ENCODE measurements at regions not wholly inside any gene's neighbourhood (a gene's known extent, or its start where the extent isn't known, plus 50 kb on each side); places are given as distances from the start of the nearest gene placed in this dataset.
"Not testable (repeated sequence)": the region's sequence is repeated elsewhere in the genome, so short reads cannot be mapped to it uniquely, and the experiment has no call there.

DNA sequence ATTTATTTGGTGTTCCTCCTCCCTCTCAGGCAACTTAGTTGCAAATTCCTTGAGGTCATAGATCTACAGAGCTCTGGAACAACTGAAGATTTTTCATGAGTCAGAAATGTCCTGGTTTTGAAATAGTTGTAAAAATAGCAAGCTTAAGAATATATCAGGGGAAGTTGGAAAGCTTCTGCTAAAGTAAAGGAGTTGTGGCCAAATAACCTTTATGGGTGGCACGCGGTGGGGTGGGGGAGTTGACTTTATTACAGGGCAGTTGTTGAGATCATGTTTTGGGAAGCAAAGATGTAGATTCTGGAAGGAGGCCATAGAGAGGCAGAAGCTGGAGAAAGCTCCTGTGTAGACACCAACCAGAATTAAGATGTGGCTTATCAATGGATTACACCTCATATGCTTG is 326.0 kb upstream of the MTPN start:
- peak; percentile 25 for DNase-seq

DNA sequence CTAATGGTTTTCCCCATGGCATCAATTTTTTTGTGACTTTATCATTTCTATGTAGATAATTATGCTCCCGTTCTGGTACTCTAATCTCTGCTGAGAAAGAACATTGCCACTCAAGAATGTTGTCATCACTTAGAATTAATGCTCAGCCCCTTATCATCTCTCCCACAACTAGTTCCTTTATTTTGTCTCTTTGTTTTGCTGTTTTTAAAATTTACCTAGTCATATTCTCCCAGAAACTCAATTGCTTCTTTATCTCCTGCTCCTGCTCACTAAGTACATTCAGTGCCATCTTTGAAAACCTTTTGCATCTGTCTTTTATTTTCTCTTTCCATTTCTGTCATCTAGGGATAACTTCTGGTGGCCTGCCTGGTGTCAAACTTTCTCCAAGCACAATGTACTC is 324.9 kb upstream of the MTPN start:
- DNase-seq, result peak; percentile 1

DNA sequence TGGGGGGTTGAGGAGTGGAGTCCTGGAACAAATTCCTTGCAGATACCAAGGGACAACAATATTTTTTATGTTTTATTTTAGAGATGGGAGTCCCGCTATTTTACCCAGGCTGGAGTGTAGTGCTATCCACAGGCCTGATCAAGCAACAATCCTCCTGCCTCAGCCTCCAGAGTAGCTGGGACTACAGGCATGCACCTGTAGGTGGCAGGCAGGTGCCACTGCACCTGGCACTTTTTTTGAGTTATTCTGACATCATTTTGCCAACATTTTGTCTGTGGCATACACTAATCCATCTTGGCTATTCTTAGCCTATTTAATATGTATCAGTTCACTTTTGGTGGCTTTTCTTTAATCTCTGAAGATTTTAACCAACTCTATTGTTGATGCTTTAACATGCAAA is 317.8 kb upstream of the MTPN start:
- DNase-seq, result no peak

DNA sequence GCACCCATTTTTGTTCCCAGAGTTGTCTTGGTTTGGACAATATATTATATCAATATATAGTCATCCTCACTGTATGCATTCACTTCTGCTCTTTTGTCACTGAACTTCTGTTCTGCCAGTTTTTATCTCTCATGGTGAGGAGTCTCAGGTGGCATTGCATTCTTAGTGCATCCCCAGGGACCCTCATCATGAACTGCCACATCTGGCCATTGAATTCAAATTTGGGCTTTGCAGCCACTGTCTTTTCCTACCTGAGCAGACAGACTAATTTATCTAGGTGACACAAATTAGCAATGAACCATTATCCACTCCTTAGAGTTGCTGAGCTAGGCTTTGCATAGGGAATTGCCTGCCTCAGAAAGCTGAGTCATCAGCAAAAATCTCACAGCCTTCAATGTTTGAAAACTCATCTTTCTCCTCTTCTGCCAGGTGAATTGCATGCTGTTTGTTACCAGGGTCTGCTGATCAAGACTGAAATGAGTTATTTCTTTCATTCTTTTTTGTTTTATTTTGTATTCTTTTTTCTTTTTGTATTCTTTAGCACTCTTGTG is 316.8 kb upstream of the MTPN start:
- DNase-seq, result no peak

DNA sequence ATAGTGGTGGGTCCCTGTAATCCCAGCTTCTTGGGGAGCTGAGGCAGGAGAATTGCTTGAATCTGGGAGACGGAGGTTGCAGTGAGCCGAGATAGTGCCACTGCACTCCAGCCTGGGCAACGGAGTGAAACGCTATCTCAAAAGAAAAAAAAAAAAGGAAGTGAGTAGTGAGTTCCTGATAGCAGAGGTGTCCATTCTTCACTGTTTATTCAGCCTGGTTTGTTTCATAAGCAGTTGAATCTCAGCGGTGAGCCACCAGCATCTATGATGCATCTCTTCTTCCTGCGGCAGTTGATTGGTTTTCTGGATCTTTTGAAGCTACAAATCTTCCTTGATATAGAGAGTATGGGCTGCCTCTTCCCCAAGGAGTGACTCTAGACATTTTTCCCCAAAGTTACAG is 316.1 kb upstream of the MTPN start:
- DNase-seq, result peak; percentile 51

DNA sequence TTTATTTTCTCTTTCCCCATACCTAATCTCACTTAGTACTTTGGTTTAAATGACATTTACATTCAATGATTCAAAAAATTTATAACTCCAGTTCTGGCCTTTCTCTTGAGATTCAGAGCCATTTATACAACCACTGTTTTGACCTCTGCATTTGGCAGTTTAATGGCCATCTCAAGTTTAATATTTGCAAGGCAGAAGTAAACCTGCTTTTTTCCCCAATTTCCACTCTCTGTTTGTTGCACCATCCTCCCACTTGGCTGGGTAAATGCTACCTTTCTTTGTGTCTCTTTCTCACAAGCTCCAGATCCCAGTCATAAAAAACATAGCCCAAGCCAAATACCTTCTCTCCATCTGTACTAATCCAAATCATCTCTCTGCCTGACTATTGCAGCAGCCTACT is 315.2 kb upstream of the MTPN start:
- no peak for DNase-seq

DNA sequence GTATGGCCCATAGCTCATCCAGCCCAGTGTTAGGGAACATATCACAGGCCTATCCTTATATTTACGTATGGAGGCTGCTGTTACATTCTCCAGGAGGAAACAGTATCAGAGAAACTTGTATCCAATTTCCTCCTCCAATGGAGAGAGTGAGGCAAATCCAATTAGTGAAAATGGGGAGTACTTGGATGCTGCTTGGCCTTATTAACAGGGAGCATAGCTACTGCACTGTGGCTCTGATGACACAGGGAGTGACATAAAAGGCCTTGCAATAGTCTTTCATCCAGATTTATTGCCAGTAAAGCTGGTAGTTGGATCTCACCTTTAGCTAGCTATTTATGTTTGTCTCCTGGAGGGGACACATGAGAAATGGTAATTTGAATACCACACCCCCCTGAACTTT is 313.2 kb upstream of the MTPN start:
- DNase-seq, result no peak

DNA sequence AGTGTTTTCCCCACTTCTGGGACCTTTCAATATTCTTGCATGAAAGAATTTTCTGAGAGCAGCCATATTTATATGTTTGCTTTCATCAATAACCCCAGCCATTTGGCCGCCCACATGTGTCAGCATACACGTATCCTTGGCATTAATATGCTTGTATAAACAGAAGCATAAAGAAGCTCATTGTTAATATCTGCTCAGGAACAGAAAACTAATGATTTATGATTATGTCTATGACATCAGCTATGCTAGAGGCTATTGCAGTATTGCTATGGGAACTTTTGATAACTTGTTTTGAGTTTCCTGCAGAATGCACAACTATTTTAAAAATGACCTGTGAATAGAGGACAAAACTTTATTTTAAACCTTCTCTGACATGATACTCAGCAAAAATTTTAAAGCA is 300.9 kb upstream of the MTPN start:
- DNase-seq, result no peak

DNA sequence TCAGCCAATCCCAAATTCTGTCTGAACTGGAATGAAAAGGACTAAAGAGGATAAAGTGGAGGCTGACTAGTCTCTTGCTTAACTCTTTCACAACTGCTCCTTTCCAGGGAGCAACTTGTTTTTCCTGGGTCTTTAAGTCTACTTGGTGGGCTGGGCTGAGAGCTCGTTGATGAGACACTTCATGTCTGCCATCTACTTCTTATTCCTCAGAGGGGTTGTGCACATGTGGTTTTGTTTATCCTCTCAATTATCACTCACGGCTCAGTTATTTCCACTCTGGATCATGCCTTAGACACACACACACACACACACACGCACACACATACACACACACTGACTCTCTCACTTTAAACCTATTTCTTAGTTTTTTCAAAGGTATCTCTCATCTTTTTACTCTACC is 298.6 kb upstream of the MTPN start:
- no peak for DNase-seq

DNA sequence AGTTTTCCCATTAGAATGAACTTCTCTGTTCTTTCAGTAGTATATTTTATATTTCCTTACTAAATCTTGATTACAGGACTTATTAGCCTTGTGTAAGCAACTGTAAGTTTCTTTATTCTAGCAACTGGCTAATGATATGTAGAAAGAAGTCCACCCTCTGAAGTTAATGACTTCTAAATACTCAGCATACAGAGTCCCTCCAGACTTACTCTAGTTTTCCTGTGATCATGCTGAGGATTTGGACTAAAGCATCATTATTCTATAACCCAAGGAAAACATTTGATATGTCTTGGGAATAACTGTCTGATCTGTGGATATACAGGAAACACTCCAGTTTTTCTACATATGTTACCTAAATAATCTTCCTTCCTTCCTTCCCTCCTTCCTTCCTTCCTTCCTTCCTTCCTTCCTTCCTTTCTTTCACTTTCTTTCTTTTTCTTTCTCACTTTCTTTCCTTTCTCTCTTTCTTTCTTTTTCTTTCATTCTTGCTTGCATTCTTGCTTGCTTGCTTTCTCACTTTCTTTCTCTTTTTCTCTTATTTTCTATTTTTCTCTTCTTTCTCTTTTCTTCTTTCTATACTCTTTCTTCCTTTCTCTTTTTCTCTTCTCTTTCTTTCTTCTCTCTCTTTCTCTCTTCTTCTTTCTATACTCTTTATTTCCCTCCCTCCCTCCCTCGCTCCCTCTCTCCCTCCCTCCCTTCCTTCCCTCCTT is 297.6 kb upstream of the MTPN start:
- no peak for DNase-seq

DNA sequence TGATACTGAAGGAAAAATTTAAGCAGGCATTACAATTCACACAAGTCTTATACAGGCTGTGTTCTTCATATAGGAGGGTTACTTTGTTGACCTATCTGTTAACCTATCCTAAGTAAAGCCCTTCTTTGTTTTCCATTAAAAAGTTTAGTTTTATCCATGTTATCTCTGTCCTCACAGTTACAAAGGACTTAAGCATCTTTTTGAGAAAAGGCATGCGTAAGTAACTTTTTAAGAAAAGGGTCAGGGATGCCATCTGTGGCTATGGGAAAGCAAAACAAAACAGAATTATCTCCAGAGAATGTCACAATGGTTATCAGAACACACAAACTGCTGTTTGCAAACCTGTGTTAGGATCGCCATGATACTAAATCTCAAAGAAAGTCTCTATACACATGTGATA is 295.8 kb upstream of the MTPN start:
- DNase-seq, result no peak

DNA sequence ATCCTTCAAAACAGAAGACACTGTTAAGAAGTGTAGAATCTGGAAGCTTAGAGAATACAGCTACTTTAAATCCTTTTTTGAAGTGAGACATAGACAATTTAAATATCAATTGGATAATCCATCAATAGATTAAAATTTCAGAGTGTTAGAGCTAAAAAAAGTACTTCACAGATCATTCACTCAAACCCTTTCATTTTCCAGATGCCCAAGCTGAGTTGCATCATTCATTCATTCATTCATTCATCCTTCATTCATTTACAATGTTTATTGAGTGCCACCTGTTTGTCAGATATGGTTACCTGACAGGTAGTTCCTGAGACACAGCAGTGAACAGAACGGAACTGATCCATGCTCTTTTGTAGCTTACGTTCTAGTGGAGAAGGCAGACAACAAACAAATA is 290.7 kb upstream of the MTPN start:
- no peak for DNase-seq

DNA sequence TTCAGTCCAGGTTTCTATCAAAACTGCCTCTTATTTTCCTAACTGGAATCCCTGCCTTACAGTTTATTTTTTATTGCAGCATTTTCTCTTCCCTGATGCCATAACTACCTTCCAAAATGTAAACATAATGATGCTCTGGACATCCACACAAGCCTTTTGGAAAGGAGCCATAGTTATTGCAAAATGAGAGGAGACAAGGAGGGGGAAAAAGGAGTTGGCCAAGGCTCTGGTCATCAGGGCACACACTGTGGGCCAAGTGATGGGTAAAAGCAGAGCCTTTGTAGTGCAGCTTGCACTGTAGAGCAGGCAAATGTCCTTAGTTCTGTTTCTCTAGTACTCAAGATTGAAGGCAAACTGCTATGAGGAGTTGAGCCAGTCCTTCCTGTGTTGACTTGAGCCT is 289.3 kb upstream of the MTPN start:
- DNase-seq, result no peak

DNA sequence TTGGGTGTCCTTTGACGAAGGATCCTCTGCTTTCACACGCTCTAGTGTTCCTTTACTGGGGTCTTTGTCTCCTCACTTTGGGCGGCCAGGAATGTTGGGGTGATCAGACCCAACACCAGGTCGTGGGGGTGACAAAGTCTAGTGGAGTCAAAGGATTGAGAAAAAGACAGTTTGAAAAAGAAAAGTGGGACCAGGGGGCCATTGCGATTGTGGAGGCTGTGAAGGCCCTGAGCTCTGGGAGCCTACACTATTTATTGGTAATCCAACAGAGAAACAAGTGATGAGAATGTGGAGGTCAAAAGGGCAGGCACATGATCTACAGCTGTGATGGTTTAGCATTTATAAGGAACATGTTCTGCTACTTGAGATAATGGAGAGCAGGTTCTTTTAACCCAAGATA is 287.1 kb upstream of the MTPN start:
- not testable (repeated sequence) for DNase-seq

DNA sequence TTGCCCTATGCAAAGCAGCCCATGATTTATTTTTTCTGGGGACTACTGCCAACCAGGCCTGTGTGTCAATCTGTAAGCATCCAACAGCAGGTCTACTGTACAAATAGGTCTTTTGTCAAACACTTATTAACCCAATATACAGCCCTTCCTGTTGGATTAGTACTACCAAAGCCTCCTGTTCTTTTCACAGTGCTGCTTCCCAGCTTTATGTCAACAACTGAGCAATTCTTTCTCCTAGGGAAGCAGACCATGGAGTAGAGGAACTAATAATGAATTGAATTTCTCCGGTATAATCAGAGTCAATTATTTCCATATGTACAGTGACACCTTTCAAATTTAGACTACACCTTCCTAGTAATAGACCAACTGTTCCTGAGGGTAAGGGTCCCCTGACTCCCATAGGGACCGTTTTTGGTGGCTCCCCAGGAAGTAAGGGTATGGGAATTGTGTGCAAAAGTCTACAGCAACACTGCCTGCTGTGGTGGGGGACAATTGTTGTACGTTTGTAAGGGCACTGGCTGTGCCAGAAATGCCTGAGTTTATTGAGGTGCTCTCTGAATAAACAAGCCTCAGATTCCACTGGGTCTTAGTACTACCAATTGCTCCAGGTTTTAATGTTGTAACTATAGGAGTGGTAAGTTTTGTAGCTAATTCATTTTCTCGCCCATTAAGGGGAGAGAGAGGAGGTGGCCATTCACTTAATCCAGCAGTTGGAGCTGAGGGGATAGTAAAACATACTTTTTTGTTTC is 286.1 kb upstream of the MTPN start:
- not testable (repeated sequence) for DNase-seq

DNA sequence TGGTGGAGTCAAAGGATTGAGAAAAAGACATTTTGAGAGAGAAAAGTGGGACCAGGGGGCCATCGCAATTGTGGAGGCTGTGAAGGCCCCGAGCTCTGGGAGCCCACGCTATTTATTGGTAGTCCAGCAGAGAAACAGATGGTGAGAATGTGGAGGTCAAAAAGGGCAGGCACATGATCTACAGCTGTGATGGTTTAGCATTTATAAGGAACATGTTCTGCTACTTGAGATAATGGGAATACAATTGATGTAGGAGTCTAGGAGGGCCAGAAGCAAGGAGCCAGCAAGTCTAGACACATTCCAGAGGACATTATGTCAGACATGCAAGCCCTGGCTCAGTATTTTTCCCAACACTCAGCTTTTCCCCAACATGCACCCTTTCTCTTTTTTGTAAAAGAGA is 283.4 kb upstream of the MTPN start:
- not testable (repeated sequence) for DNase-seq

DNA sequence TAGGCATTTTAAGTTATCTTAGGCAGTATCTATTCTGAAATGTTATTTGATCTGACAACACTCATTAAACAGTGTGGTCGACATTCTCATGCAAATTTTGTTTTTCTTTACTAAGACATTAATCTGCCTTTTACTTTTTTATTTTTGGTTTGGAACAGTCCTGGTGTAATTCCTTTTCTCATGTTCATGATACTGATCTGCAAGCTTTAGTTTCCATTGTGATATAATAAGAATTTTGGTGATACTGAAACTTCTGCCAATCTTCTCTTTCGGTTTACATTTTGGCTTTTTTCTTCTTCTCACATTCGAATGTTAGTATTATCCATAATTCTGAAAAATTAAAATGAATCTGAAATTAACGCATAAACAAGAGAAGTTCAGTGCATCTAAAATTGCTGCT is 281.9 kb upstream of the MTPN start:
- DNase-seq, result no peak

DNA sequence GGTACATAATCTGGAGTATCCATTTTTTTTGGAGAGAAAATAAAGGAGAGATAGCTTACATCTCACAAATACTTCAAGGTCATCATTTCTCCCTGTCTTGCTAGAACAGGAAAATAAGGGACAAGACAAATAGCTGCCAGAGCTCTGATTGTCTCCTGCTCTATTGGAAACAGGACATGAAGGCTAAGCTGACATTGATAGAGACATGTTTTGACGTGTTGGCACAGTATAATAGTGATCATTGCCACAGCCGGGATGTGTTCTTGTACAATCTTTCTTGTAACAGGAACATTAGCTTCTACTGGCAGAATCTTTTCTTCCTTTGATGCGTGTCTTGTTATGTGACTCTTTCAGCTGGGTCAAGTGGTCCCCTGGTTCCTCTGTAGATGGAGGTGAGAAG is 279.3 kb upstream of the MTPN start:
- no peak for DNase-seq

DNA sequence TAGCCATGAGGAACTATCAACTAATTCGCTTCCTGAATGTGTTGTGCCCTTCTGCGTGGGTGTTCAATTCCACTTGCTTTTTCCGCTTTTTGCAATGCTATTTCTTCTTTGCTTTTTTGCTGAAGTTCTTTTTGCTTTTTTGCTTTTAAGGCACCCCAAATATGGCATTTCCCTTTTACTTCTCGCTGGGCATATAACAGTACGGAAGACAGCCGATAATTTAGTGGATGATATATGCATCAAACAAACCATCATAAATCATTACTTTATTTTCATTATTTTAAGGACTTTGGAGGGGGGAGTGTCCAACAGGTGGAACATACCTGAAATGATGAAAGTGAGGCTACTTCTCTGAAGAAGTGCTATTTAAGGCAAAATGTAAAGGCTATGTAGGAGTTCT is 277.0 kb upstream of the MTPN start:
- DNase-seq, result no peak

DNA sequence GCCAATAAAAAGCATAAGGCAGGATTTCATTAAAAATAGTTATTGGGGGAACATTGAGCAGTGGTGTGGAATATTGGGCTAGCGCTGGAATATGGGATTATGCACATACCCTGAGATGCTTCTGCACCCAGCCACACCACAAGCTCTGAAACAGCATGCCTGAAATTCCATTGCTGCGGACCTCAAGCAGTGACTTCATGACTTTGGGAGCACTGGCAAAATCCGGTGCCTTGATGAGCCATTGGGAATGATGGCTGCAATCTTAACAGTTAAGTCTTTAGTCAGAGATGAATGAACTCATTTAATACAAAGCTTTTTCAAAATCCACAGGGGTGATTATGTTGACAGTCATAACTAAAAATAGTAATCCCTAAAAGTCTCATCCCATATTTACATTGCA is 274.7 kb upstream of the MTPN start:
- no peak for DNase-seq

DNA sequence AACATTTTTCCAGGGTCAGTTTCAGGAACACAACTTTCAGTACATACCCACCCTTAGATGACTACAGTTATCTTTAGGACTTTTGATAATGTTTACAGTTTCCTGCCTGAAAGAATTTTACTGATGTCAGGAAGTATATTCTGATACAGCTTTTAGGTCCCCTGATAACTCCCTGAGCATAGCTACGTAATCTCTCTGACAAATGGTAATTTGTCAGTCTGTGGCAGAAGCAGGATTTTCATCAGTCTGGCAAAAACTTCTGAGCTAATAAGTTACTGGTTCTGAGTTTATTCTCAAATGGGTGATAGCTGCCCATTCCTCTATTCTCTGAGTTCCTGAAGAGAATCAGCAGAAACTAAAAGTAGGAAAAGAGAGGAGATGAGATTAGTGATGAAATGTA is 270.1 kb upstream of the MTPN start:
- peak; percentile 63 for DNase-seq

DNA sequence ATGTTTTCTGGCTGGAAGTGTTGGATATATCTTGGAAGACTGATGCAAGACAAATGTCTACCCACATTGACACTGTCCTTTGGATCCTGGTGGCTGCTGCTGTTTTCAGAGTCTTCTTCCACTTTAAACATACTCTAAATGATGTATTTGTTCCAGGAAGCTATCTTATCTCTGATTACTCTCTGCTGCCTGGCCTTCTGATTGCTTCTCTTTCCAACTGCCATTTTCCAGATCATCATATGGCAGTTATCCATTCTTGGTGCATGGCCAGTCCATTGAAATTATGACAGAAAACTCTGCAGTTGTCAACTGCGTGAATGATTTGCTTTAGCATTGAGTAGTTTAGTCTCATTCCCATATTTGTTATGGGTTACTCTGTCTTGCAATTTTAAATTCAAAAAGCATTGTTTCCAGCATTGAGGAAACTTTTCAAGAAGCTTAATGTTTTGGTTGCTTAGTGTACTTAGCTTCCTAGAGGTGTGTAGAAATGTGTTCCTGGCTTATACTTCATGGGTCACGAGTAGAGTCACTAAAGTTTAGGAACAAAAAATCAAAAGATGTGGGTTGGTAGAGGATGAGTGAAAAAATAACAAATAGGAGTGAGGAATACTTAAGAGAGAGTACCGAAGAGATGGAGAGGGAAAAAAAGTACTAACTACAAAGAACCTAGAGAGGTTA is 268.3 kb upstream of the MTPN start:
- DNase-seq, result peak; percentile 76

DNA sequence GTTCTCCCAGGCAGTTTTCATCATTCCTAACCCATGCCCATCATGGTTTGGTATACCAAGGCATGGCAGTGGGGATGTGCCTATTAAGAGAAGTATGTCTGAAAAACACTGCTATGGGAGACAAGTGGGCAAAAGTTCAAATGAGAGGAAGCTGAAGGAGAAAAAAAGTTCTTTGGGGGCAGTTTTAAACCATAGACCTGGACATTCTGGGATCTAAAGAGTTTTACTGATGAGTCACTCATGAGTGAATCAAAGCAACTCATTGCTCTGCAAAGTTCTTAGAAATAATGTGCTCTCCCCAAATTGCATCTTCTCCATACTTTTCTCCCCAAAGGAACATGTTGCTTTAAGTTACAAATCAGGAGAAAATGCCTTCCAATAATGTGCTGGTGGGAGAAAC is 256.9 kb upstream of the MTPN start:
- DNase-seq, result no peak

DNA sequence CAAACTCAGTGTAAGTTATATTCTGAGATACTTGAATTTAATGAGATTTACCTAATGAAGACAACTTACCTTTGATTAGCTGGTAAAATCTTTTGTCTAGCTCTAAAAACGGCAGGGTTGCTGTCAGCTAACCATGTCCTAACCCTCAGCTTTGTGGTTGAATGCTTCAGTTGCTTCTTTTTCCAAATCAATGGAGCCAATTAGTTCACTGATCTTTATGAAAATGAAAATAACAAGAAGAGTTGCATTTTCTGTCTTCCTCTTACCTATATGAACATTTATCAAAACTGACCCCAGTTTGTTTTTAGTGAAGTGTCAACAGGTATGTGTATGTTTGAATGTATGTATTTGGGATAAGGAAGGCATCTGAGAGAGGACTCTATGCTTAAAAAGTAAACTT is 253.1 kb upstream of the MTPN start:
- no peak for DNase-seq
